ENCODE measurements at regions not wholly inside any gene's neighbourhood (a gene's known extent, or its start where the extent isn't known, plus 50 kb on each side); places are given as distances from the start of the nearest gene placed in this dataset.

DNA sequence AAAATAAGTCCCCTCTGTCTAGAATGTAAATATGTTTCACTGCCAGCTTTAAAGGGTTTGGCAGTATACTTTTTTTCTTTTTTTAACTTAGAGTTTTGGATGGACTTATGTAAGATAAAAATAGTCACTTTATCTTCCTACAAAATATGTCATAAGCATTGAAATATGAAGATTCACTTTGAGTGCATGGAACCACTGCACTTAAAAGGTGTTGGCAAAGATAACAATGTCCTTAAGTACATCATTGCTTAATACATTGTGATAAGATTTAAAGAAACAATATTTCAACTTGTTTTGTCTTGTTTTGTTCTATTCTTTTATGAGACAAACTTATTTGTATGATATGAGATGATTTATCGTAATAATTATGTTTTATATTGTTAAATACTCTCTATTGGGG lies 66.3 kb upstream of the NAALADL2 start:
- TF ChIP-seq, protein P1, sequence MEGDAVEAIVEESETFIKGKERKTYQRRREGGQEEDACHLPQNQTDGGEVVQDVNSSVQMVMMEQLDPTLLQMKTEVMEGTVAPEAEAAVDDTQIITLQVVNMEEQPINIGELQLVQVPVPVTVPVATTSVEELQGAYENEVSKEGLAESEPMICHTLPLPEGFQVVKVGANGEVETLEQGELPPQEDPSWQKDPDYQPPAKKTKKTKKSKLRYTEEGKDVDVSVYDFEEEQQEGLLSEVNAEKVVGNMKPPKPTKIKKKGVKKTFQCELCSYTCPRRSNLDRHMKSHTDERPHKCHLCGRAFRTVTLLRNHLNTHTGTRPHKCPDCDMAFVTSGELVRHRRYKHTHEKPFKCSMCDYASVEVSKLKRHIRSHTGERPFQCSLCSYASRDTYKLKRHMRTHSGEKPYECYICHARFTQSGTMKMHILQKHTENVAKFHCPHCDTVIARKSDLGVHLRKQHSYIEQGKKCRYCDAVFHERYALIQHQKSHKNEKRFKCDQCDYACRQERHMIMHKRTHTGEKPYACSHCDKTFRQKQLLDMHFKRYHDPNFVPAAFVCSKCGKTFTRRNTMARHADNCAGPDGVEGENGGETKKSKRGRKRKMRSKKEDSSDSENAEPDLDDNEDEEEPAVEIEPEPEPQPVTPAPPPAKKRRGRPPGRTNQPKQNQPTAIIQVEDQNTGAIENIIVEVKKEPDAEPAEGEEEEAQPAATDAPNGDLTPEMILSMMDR (IDR thresholded peaks at IDR 0.05; ENCODE audit: insufficient read depth, low read length, poor library complexity, severe bottlenecking) = no peak
- no peak for TF ChIP-seq EZH2phosphoT487 (conservative IDR thresholded peaks at IDR 0.05; ENCODE audit: low read length)
